Naive thymus-derived CD4-positive, alpha-beta T cell (primary cell): ENCODE measurements at regions not wholly inside any gene's neighbourhood (a gene's known extent, or its start where the extent isn't known, plus 50 kb on each side); places are given as distances from the start of the nearest gene placed in this dataset.
"Not testable (repeated sequence)": the region's sequence is repeated elsewhere in the genome, so short reads cannot be mapped to it uniquely, and the experiment has no call there.

Experiments used
- ATAC-seq: fragments of 150-1000 bp; cut with Tn5 transposase; 2 replicates; pipeline ENCODE4 v1.10.0; 2021; ENCODE audit warnings: mild to moderate bottlenecking, moderate library complexity
- CTCF ChIA-PET: fragments of 350-600 bp; sonication (Branson Sonifier 250); formaldehyde crosslinking; loops from one replicate; lab custom pipeline; 2021; ENCODE audit warnings: antibody characterized with exemption; lab: Charles Lee
- POLR2A ChIA-PET: fragments of 350-600 bp; sonication (Branson Sonifier 250); formaldehyde crosslinking; loops from one replicate; lab custom pipeline; 2021; ENCODE audit warnings: antibody characterized with exemption, inconsistent platforms; lab: Charles Lee
- DNase-seq, 9 donors: peaks; one replicate each; pipeline versions ENCODE4 v3.0.0 to v3.0.0-alpha.2; 2020 to 2022; ENCODE audit warnings: mixed read lengths in 1 of 9
- H3K27ac ChIP-seq: one replicate; pipeline ENCODE4 v1.7.0; 2013; ENCODE audit warnings: mild to moderate bottlenecking, low read depth, low read length, moderate library complexity
- H3K27me3 ChIP-seq, 2 donors: one replicate each; pipeline ENCODE4 v1.7.0; 2013; ENCODE audit warnings: low read length in 2 of 2, mild to moderate bottlenecking in 2 of 2, moderate library complexity in 2 of 2; ENCODE audit not compliant: control insufficient read depth in 2 of 2, insufficient read depth in 2 of 2
- H3K36me3 ChIP-seq, 3 experiments: 1 replicate in 2 of 3; 2 replicates in 1 of 3; pipeline ENCODE4 v1.7.0; 2013; ENCODE audit warnings: low read length in 3 of 3, mild to moderate bottlenecking in 3 of 3, moderate library complexity in 1 of 3; ENCODE audit not compliant: insufficient read depth in 3 of 3, control insufficient read depth in 2 of 3
- H3K4me1 ChIP-seq, 2 donors: one replicate each; pipeline ENCODE4 v1.7.0; 2013; ENCODE audit warnings: low read length in 2 of 2, mild to moderate bottlenecking in 2 of 2, moderate library complexity in 1 of 2; ENCODE audit not compliant: control insufficient read depth in 2 of 2, insufficient read depth in 2 of 2
- H3K4me3 ChIP-seq: 2 replicates; pipeline ENCODE4 v1.7.0; 2013; ENCODE audit warnings: mild to moderate bottlenecking, low read length
- H3K9me3 ChIP-seq, 3 experiments: 1 replicate in 2 of 3; 2 replicates in 1 of 3; pipeline ENCODE4 v1.7.0; 2013; ENCODE audit warnings: low read length in 3 of 3; ENCODE audit not compliant: control insufficient read depth in 2 of 3
- H3K27ac Mint-ChIP-seq, 9 donors: one replicate each; pipeline ENCODE4 v1.8.0; 2020 to 2022; ENCODE audit warnings: mixed read lengths in 9 of 9, mild to moderate bottlenecking in 8 of 9, moderate library complexity in 5 of 9, inconsistent platforms in 2 of 9
- H3K27me3 Mint-ChIP-seq, 5 donors: one replicate each; pipeline ENCODE4 v1.8.0; 2021 to 2022; ENCODE audit warnings: mixed read lengths in 5 of 5, mild to moderate bottlenecking in 1 of 5
- H3K36me3 Mint-ChIP-seq, 5 donors: one replicate each; pipeline ENCODE4 v1.8.0; 2020 to 2022; ENCODE audit warnings: mixed read lengths in 5 of 5, mild to moderate bottlenecking in 3 of 5, inconsistent platforms in 1 of 5
- H3K4me1 Mint-ChIP-seq, 7 donors: one replicate each; pipeline ENCODE4 v1.8.0; 2020 to 2022; ENCODE audit warnings: mixed read lengths in 7 of 7, mild to moderate bottlenecking in 3 of 7, inconsistent platforms in 1 of 7
- H3K4me3 Mint-ChIP-seq, 10 donors: one replicate each; pipeline ENCODE4 v1.8.0; 2020 to 2022; ENCODE audit warnings: mild to moderate bottlenecking in 10 of 10, mixed read lengths in 10 of 10, moderate library complexity in 6 of 10, inconsistent platforms in 2 of 10
- H3K9me3 Mint-ChIP-seq, 11 donors: one replicate each; pipeline ENCODE4 v1.8.0; 2020 to 2022; ENCODE audit warnings: mixed read lengths in 11 of 11, mild to moderate bottlenecking in 4 of 11, inconsistent platforms in 1 of 11, moderate library complexity in 1 of 11
- intact Hi-C, 2 donors: fragments of 100-400 bp; cut with micrococcal nuclease; formaldehyde crosslinking; loops; one replicate each; pipeline ENCODE4 v1.15.1; 2023

GRCh38 chr17:72191921-72192799, 71.3 kb downstream of the SOX9 start:
- Histone ChIP-seq H3K36me3 (no peaks in the 10 kb centered on the region), H3K27ac (no peak overlapping the region), H3K4me3 (no peak overlapping the region), H3K9me3 (peaks cover 0 to 14% (median 0%) of the 10 kb centered on the region in 3 experiments), H3K4me1 (no peaks in the 10 kb centered on the region), H3K27me3 (no peaks in the 10 kb centered on the region)
- ChIA-PET CTCF (no interaction called here), POLR2A (no interaction called here)
- H3K27me3 Mint-ChIP-seq = peaks cover 0 to 4% (median 0%) of the 10 kb centered on the region in 5 donors
- DNase-seq (no peak), ATAC-seq (no peak)
- intact Hi-C loops = no loop called here
- peaks cover 0 to 19% (median 7%) of the 10 kb centered on the region in 11 donors for H3K9me3 Mint-ChIP-seq
- no peaks in the 10 kb centered on the region for H3K4me1 Mint-ChIP-seq
- H3K36me3 Mint-ChIP-seq = peaks cover 0 to 4% (median 0%) of the 10 kb centered on the region in 5 donors
- no peak overlapping the region for H3K4me3 Mint-ChIP-seq
- no peak overlapping the region for H3K27ac Mint-ChIP-seq

GRCh38 chr17:72192800-72193192, 72.0 kb downstream of the SOX9 start:
- Histone ChIP-seq H3K4me1 (no peaks in the 10 kb centered on the region), H3K9me3 (peaks cover 0 to 17% (median 0%) of the 10 kb centered on the region in 3 experiments), H3K4me3 (no peak overlapping the region), H3K36me3 (no peaks in the 10 kb centered on the region), H3K27me3 (no peaks in the 10 kb centered on the region), H3K27ac (no peak overlapping the region)
- DNase-seq (no peak), ATAC-seq (no peak)
- H3K36me3 Mint-ChIP-seq = peaks cover 0 to 5% (median 0%) of the 10 kb centered on the region in 5 donors
- ChIA-PET CTCF (no interaction called here), POLR2A (no interaction called here)
- intact Hi-C loops = no loop called here
- no peaks in the 10 kb centered on the region for H3K4me1 Mint-ChIP-seq
- H3K4me3 Mint-ChIP-seq = no peak overlapping the region
- H3K9me3 Mint-ChIP-seq = peaks cover 0 to 17% (median 8%) of the 10 kb centered on the region in 11 donors
- H3K27me3 Mint-ChIP-seq = peaks cover 0 to 4% (median 0%) of the 10 kb centered on the region in 5 donors
- H3K27ac Mint-ChIP-seq = no peak overlapping the region

GRCh38 chr17:72193391-72194106, 72.7 kb downstream of the SOX9 start:
- intact Hi-C loops = no loop called here
- Histone ChIP-seq H3K9me3 (peaks cover 0 to 15% (median 0%) of the 10 kb centered on the region in 3 experiments), H3K4me1 (no peaks in the 10 kb centered on the region), H3K4me3 (no peak overlapping the region), H3K27ac (no peak overlapping the region), H3K27me3 (no peaks in the 10 kb centered on the region), H3K36me3 (no peaks in the 10 kb centered on the region)
- peaks cover 0 to 5% (median 0%) of the 10 kb centered on the region in 5 donors for H3K36me3 Mint-ChIP-seq
- H3K4me3 Mint-ChIP-seq = no peak overlapping the region
- ATAC-seq (no peak), DNase-seq (no peak)
- CTCF ChIA-PET = no interaction called here
- no peaks in the 10 kb centered on the region for H3K4me1 Mint-ChIP-seq
- no peak overlapping the region for H3K27ac Mint-ChIP-seq
- POLR2A ChIA-PET = no interaction called here
- peaks cover 0 to 4% (median 0%) of the 10 kb centered on the region in 5 donors for H3K27me3 Mint-ChIP-seq
- peaks cover 0 to 19% (median 8%) of the 10 kb centered on the region in 11 donors for H3K9me3 Mint-ChIP-seq

GRCh38 chr17:72194107-72194440, 73.3 kb downstream of the SOX9 start:
- ATAC-seq, H3K4me3 Mint-ChIP-seq, H3K36me3 Mint-ChIP-seq, H3K27ac ChIP-seq, H3K9me3 ChIP-seq, H3K27ac Mint-ChIP-seq, CTCF ChIA-PET, POLR2A ChIA-PET, H3K36me3 ChIP-seq, intact Hi-C loops, H3K4me1 ChIP-seq, DNase-seq, H3K27me3 Mint-ChIP-seq, H3K4me3 ChIP-seq, H3K4me1 Mint-ChIP-seq, H3K27me3 ChIP-seq: not testable (repeated sequence)
- peaks cover 0 to 21% (median 8%) of the 10 kb centered on the region in 11 donors for H3K9me3 Mint-ChIP-seq

- DNase-seq (no peak), ATAC-seq (no peak)
- ChIA-PET CTCF (no interaction called here), POLR2A (no interaction called here)
- Mint-ChIP-seq H3K36me3 (peaks cover 0 to 5% (median 0%) of the 10 kb centered on the region in 5 donors), H3K9me3 (peaks cover 0 to 30% (median 10%) of the 10 kb centered on the region in 11 donors), H3K27ac (no peak overlapping the region), H3K4me3 (no peak overlapping the region), H3K4me1 (no peaks in the 10 kb centered on the region), H3K27me3 (peaks cover 0 to 9% (median 1%) of the 10 kb centered on the region in 5 donors)
- Histone ChIP-seq H3K27ac (no peak overlapping the region), H3K9me3 (peaks cover 0 to 4% (median 0%) of the 10 kb centered on the region in 3 experiments), H3K4me3 (no peak overlapping the region), H3K27me3 (no peaks in the 10 kb centered on the region), H3K4me1 (no peaks in the 10 kb centered on the region), H3K36me3 (no peaks in the 10 kb centered on the region)
- intact Hi-C loops = no loop called here
These were observed 78.4 kb downstream of the SOX9 start for GRCh38 chr17:72199256-72199655.

GRCh38 chr17:72204742-72205141, 83.9 kb downstream of the SOX9 start:
- ChIA-PET CTCF (no interaction called here), POLR2A (no interaction called here)
- no peaks in the 10 kb centered on the region for H3K27me3 ChIP-seq
- Mint-ChIP-seq H3K27me3 (peaks cover 0 to 12% (median 4%) of the 10 kb centered on the region in 5 donors), H3K36me3 (peaks cover 0 to 3% (median 0%) of the 10 kb centered on the region in 5 donors), H3K27ac (no peak overlapping the region), H3K4me3 (no peak overlapping the region), H3K9me3 (peaks cover 0 to 13% (median 3%) of the 10 kb centered on the region in 11 donors), H3K4me1 (no peaks in the 10 kb centered on the region)
- DNase-seq (no peak), ATAC-seq (no peak)
- H3K4me1 ChIP-seq = no peaks in the 10 kb centered on the region
- H3K9me3 ChIP-seq = no peaks in the 10 kb centered on the region
- H3K4me3 ChIP-seq = no peak overlapping the region
- H3K36me3 ChIP-seq = no peaks in the 10 kb centered on the region
- intact Hi-C loops = no loop called here
- no peak overlapping the region for H3K27ac ChIP-seq
